GM18861 (cell line): ENCODE measurements at regions not wholly inside any gene's neighbourhood (a gene's known extent, or its start where the extent isn't known, plus 50 kb on each side); places are given as distances from the start of the nearest gene placed in this dataset.
"Not testable (repeated sequence)": the region's sequence is repeated elsewhere in the genome, so short reads cannot be mapped to it uniquely, and the experiment has no call there.

Experiments used
- ATAC-seq: cut with Tn5 transposase; IDR thresholded peaks from one replicate; pipeline ENCODE4 v1.9.1; 2021; ENCODE audit not compliant: unreplicated experiment

DNA sequence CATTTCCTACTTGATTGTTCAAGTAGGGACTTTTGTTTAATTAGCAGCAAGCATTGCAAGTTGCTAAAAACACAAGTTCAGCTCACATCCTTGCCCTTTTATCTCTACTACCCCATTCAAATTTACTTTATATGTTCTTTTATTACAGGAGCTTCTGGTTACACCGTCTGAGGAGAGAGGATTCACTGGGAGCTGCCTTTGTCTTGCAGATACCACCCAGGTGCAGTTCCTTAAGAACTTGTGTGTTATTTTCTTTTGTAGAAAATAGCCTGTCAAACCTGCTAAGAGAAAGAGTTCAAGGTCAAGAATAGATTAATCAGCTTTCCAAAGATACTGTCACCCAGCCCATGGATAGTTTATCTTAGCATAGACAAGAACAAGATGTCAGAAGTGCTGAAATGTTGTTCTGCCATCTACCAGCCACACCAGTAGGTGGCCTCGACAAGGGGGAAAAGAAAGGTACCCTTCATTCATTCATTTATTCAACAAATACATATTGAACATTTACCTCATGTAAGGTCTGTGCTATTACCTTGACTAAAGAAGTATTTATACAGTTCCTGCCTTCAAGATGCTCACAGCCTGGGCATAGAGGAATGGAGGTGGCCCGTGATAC is 750.3 kb downstream of the MAT2B start:
- no peak for ATAC-seq

DNA sequence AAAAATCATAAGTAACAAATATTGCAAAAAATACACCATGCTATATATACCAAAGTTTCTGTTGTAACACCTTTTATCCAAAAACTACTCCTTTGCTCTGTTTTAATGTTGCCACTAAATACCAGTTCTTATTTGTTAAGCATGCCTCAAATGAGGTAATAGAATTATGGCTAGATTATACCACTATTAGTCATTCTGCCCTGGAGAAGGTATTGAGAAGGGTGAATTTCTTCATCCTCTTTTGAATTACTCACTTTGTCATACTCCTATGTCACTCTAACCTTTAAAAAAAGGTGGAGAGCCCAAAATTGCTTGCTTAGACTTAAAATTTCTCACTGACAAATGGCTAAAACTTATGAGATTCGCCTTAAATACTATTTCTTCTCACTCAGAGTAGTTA is 750.9 kb downstream of the MAT2B start:
- no peak for ATAC-seq

DNA sequence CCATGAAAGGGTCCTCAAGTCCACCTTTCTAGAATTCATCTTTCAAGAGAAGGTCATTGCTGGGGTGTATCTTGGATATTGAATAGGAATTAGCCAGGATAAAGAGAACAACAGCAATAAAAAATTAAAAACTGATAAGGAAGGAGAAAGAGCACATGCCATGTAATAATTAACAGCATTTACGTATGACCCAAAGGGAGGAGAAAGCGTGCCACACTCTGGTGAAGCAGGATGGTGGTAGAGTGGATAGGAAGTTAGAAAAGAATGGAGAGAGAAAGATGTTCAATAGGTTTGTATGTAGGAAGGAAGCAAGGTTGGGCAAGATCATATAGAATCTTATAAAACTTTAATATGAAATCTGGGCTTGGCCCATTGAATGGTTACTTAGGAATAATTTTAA is 751.5 kb downstream of the MAT2B start:
- no peak for ATAC-seq

DNA sequence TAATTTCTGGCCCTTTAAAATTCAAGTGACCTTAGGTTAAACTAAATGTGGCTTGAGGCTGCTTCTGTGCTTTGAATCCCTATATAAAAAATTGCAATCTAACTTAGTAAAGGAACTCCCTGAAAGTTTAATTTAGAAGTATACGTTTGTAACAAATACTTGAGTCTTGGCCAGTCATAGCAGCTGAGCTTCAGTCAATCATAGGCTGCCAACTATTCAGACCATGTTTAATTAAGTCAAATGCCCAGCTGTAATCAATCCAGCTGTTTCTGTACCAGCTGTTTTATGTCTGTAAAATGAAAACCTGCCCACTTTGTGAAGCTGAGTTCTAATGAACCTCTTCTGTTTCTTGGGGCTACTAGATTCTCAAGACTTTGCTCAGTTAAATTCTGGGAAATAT is 760.1 kb downstream of the MAT2B start:
- no peak for ATAC-seq

DNA sequence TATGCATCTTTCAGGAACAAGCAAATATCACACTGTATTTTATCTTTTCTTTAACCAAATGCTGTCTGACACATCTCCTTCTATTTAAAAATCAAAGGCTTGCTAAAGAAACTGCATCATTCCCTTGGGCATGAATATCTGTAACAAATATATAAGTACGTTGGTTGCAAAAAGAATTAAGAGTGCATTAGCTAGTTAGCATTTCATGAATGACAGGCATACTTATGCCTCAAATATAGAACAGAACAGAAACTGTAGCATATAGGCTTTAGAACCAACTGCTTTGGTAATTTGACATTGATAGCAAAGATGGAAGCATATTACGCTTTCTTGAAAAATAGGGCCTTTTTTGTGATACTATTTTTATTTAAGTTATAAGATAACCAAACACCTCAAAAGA is 761.2 kb downstream of the MAT2B start:
- ATAC-seq, result no peak

DNA sequence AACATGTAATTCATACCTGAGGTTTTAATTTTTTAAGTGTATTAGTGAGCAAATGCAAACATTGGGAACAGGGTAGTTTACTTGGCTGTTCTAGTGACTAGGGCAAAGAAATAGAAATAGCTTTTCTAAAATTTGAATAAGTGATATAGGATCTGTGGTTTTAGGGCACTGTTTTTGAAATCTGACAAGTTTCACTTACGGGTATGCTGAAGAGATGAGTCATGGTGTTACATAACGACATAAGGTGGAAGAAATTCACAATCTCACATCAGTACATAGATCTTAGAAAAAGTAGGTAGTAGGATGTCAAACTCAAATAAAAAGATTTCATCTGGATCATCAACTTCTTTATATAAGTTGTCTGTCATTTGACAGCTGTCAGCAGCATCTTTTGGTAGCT is 772.3 kb downstream of the MAT2B start:
- ATAC-seq, result no peak

DNA sequence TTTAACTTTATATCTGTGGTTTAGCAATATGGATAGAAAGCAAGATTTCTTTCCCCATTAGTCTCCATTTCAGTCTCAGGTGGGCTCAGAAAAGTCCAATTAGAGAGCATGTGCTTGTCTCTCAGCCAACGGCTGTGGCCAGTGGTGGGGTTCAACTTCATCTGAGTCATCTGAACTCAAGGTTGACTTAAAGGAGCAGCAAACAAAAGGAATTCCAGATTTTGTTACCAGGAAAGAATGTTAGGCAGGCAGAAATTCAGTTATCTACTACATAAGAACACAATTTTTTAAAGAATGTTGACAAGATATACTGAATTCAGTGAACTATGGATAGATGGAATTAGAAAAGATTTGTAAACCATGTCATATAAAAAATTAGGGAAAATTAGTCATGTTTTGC is 784.1 kb downstream of the MAT2B start:
- ATAC-seq, result no peak

DNA sequence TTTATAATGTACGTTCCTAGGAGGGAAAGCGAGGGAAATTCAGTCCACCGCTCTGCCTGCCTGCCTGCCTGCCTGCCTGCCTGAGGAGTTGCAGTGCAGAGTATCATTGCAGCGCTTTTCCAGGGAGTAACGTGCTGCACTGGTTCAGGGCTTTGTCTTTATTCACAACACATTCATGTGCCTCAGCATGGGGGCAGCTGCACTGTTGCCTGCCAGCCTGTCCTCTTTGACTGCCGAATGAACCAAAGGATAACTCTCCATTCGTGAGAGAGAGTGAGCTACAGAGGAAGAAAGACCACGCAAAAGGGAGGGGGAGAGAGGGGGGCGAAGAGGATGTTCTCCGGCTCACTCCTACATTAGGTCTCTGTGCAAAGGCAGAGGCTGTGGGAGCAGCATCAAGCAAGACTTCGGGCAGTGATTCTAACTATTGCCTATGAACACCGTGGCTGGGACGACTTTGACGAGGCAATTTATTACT is 791.2 kb downstream of the MAT2B start:
- no peak for ATAC-seq

DNA sequence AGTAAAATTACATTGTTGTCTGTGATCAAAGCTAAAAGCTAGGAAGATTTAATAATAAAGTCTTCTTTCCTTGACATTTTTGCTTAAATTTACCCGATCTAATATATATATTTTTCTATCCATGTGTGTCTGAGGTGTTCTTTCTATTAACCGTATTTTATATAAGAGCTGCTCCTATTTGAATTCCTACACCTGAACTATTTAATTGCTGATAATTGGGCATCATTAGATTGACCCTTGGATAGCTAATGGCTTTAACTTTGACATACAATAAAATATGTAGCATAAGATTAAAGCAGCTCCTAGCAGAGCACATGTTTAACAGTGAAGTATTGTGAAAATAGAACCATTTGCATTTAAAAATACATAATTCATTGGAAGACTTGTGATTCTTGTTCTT is 792.7 kb downstream of the MAT2B start:
- no peak for ATAC-seq

DNA sequence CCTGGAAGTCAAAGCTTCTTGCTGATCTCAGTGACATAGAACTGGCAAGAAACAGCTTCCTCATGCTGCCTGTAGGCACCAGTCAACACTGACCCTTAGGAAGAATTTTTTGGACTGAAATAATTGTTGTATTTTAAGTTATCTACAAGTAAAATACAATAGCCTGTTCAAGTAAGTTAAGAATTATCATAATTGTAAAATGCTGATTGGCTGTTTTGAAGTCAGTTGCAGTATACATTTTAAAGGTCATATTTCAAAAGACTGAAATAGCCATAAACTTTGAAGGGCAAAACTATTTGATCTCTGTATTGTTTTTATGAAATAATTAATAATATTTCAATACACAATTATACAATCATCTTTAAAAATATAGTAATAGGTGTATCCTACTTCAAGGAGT is 794.9 kb downstream of the MAT2B start:
- no peak for ATAC-seq

DNA sequence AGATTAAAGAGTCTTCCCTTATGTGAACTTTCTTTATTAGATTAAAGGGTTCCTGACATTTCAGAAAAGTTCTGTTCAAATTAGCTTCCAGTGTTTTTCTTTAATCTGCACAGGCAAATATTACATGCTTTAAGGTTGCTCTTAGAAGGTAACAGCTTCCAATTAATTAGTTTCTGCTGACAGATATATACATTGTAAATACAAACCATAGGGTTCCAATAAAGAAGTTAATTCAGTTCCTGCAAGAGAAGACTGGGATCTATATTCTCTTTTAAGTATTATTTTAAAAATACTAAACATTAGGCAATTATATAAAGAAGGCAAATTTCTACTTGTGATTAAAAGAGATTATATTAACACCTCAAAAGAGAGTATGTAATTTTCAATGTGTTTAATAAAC is 795.7 kb downstream of the MAT2B start:
- ATAC-seq, result no peak

DNA sequence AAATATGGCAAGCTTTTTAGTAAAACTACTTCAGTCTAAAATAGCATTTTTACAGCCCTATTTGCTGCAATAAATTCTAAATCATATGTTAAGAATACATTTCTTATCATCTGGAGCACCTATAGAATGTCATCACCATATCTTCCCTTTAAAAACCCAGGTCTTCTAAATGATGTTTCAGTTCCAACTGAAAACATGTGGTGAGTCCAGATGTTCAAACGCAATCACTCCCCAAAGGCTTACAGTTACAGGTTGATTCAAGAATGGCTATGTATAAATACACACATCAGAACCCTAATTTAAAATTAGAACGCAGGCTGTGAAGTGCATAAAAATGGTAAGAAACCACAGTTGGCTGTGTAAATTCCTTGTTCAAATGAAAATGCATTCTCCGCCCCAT is 796.3 kb downstream of the MAT2B start:
- ATAC-seq, result no peak

DNA sequence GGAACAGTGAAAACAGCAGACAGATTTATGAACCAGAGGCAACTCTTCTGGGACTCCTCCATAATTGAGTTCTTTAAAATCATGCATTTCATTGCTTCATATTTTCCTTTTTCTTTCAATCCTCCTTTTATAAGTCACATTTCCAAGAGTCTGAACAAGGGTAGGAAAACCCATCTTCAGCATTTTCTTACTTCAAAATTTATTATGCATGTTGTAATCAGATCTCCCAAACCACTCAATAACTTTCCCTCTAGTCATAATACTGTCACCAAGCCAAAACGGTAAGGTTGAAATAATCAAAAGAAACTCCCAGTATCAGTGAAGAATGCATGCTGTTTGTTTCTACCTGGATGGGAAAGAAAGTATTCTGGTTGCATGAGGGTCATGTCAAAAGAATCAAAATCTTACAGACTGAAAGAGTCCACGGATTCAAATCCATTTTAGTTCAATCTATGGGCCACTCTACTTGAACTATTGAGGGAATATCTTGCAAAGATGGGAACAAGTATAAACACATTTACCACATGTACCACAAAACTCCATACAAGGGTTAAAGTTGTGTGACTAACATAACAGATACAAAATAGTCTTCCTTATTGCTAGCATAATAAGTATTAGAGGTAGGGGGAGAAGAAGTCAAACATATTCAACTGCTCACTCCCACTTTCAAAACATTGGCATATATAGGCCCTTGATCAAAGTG is 797.3 kb downstream of the MAT2B start:
- no peak for ATAC-seq

DNA sequence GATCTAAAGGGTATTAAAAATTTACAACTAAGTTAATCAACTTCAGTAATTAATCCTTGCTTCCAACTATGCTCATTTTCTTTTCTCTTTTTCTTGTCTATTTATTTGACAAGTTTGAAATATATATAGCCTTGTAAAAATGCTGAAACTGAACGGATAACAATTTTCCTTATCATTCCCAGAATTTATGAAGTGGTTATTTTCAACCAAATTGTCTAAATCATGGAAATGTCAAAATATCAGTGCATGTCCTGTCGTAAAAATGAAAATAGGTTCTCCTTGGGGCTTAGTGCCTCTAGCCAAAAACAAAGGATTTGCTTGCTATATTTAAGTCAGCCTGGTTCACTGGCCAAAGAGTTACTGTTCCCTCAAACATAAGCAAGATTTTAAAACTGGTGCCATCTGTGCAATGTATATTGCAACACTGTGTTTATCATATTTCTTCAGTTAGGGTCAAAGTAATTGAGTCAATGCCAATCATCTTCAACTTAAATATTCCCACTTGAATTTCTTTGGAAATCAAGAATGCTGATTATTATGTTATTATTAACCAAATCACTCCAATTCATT is 798.3 kb downstream of the MAT2B start:
- ATAC-seq, result no peak

DNA sequence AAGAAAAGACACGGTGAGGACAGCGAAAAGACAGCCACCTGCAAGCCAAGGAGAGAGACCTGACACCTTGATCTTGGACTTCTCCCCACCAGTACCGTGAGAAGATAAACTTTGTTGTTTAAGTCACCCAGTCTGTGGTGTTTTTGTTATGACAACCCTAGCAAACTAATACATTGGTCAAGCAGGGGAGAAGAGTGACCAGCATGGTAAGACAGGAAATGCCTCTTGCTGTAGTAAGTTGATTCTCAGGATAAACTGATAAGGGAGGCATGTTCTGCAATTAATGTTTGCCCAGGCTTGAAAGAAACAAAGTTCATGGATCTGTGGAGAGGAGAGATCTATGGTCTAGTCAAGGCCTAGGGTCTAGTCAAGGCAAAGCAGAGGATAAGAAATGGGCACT is 801.2 kb downstream of the MAT2B start:
- ATAC-seq, result no peak

DNA sequence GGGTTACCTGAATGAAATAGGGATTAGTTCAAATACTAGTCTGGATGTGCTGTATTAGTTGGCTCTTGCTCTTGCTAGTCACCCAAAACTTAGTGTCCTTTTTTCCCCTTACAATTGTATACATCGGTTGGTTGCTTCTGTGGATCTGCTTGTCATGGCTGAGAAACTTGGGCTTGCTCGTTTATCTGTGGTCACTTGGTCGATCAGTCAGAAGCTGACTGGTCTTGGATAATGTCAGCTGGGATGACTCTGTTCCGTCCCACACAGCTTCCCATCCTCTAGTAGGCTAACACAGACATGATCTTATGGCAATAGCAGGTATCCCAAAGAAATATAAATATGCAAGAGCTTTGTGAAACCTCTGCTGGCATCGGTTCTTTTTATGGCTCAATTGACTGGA is 807.4 kb downstream of the MAT2B start:
- no peak for ATAC-seq

DNA sequence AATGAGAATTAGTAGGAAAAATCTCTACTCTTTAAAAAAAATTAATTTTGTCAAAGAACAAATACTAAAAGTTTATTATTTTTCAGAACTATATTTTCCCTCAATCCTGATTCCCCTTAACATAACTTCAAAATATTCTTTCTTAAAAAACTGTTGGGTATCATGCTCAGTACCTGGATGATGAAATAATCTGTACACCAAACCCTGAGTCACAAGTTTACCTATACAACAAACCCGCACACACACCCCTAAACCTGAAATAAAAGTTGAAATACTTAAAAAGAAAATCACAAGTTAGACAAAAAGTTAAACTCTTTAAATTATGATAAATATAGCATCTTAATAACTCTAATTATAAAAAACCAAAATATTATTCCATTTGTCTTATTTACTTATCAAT is 812.3 kb downstream of the MAT2B start:
- no peak for ATAC-seq

DNA sequence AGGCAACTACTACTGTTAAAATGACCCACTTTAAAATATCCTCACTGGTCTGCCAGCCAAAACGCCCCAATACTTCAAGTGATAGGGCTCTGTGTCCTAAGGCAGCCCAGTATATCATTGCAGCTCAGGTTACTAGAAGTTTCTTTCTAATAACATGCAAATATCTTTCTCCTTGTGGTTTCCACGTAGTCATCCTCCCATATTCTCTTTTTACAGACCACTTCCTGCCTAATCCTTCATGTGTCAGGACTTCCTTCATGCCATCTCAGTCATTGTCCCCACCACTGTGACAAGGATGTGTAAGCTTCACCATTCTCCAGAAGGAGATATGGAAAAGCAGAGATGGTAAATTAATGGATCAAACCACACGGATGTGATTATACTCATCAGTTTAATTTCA is 813.7 kb downstream of the MAT2B start:
- ATAC-seq, result no peak

DNA sequence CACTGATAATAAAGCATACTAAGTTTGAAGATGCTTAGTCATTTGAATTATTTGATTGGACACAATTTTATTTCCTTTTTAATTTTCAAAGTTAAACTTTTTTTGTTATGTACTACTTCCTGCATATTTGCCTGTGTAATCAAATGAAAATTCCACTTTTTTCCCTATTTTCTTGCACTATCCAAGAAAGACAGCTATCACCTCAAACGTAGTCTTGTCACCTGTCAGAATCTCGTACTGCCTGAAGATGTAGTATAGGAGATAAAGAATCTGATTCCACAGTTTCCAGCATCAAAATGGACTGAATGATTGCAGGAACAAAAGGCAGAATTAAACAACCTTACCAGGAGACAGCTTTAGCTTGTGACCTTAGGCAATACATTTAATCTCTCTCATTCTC is 818.8 kb downstream of the MAT2B start:
- ATAC-seq, result no peak

DNA sequence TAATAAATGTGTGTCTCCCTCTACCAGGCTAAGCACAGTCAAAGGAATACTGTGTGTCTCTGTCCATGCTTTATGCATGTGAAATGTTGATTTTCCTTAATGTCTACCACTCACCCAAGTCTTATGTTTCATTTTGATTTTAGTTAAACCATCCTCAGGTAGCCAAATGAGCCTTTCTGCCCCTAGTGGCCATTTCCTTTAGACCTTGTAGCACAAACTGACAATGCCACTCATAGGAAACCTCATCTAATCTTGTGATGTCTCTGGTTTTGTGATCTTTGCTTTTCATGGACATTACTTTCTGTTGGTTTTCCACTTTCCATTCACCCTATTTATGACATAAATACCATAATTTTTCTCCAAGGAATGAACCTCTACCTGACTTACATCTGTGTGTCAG is 820.8 kb downstream of the MAT2B start:
- peak; percentile 43 for ATAC-seq

DNA sequence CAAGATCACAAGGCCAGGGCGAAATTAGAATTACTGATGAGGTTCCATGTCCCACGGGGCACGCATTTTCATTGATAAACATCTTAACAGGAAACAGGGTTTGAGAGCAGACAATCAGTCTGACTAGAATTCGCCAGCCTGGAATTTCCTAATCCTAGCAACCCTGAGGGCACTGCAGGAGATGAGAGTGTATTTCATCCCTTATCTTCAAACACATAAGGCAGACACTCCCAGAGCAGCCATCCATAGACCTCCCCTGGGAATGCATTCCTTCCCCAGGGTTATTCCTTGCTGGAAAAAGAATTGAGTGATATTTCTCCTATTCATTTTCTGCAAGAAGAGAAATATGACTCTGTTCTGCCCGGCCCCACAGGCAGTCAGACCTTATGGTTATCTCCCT is 821.7 kb downstream of the MAT2B start:
- ATAC-seq, result not testable (repeated sequence)

DNA sequence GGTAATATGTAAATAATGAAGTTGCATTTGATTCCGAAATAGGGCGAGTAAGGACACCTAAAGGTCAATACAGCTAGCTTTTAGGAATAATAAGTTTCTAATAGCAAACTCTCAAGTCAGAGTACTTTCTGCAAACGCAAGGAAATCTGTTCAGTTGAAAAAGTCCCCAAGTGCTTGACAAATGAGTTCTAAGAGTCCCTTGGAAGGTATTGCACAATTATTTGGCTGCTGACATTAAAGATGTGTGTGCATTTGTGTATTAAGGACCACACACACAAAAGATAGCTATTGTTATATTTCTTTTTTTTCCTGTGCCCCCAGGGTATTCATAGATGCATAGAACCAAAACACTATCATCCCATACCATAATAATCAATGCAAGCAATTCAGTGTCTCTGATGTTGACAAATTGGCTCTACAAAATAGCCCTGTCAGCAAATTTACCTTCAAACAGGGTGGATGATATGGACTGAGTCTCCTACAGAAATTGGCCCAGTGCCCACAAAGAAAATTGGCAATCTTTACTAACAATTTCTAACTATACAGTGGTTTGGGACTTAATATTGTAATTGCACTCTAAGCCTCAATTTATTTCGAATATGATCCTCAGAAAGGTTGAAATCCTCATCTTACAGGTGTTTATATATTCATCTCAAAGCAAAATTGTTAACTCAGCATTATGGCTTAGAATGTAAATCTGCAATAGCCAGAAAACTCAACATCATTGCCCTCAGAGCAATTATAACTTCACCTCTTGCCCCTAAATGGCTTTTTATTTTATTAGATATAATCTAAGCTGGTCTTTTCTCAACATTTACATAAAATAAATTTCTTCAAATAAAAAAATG is 827.2 kb downstream of the MAT2B start:
- ATAC-seq, result no peak
